Small intestine (tissue), 7 donors: ENCODE measurements at regions not wholly inside any gene's neighbourhood (a gene's known extent, or its start where the extent isn't known, plus 50 kb on each side); places are given as distances from the start of the nearest gene placed in this dataset.

Experiments
- DNase-seq, 2 donors: peaks; one replicate each; pipeline versions ENCODE4 v3.0.0 to v3.0.0-alpha.2; 2013
- FAIRE-seq: peaks from 2 replicates; lab custom pipeline; 2012; peaks lifted over from hg19 to GRCh38; lab: Jason Lieb, UNC
- H3K27ac ChIP-seq, 3 donors: one replicate each; pipeline ENCODE4 v1.5.1; 2013; ENCODE audit warnings: low read length in 2 of 3, mild to moderate bottlenecking in 2 of 3, control low read depth in 1 of 3, inconsistent platforms in 1 of 3, low read depth in 1 of 3, moderate library complexity in 1 of 3
- H3K27me3 ChIP-seq, 3 donors: one replicate each; pipeline ENCODE4 v1.6.1; 2013; ENCODE audit warnings: low read length in 3 of 3, inconsistent platforms in 1 of 3; ENCODE audit not compliant: control insufficient read depth in 3 of 3, insufficient read depth in 3 of 3
- H3K36me3 ChIP-seq, 3 donors: one replicate each; pipeline ENCODE4 v1.6.1; 2013; ENCODE audit warnings: low read length in 3 of 3, inconsistent platforms in 1 of 3, low read depth in 1 of 3, mild to moderate bottlenecking in 1 of 3, moderate library complexity in 1 of 3; ENCODE audit not compliant: control insufficient read depth in 3 of 3, insufficient read depth in 2 of 3
- H3K4me1 ChIP-seq, 3 donors: one replicate each; pipeline ENCODE4 v1.6.1; 2013; ENCODE audit warnings: low read length in 2 of 3, inconsistent platforms in 1 of 3, low read depth in 1 of 3, mild to moderate bottlenecking in 1 of 3, moderate library complexity in 1 of 3; ENCODE audit not compliant: control insufficient read depth in 3 of 3, insufficient read depth in 2 of 3
- H3K4me3 ChIP-seq, 3 donors: one replicate each; pipeline ENCODE4 v1.5.1; 2013; ENCODE audit warnings: low read length in 3 of 3, control low read depth in 1 of 3, inconsistent platforms in 1 of 3, low read depth in 1 of 3, mild to moderate bottlenecking in 1 of 3, moderate library complexity in 1 of 3
- H3K9me3 ChIP-seq, 2 donors: one replicate each; pipeline ENCODE4 v1.6.1; 2013; ENCODE audit warnings: low read depth in 1 of 2, low read length in 1 of 2; ENCODE audit not compliant: control insufficient read depth in 2 of 2, insufficient read depth in 1 of 2
- WGBS, 3 donors: extraction: QIAGEN DNeasy Blood & Tissue Kit; methylation state at CpG; one replicate each; pipeline ENCODE4 v1.1.7; 2013; 5-methylcytosine and 5-hydroxymethylcytosine counted together
- donor health status: healthy with polysubstance abuse.
- donor health status: control.
- donor health status: control.
- donor health status: Bipolar disorder and iron deficiency.
- donor health status: healthy.

GRCh38 chr5:135710045-135710675 lies 124.3 kb upstream of the SLC25A48 start:
- Histone ChIP-seq H3K27me3 (no peaks in the 10 kb centered on the region), H3K4me1 (peaks cover 0 to under 1% (median 0%) of the 10 kb centered on the region in 3 donors), H3K36me3 (no peaks in the 10 kb centered on the region), H3K27ac (no peak overlapping the region), H3K4me3 (no peak overlapping the region), H3K9me3 (peaks cover 0 to under 1% of the 10 kb centered on the region in 2 donors)
- FAIRE-seq: no peak
- DNase-seq: no peak
- 52 to 59% (median 57%) methylated on average over 5 of the region's 5 CpGs for WGBS, 3 donors

GRCh38 chr5:135709208-135709575 lies 125.3 kb upstream of the SLC25A48 start:
- Histone ChIP-seq H3K9me3 (no peaks in the 10 kb centered on the region), H3K36me3 (no peaks in the 10 kb centered on the region), H3K4me1 (peaks cover 0 to 2% (median 2%) of the 10 kb centered on the region in 3 donors), H3K27me3 (no peaks in the 10 kb centered on the region), H3K27ac (no peak overlapping the region), H3K4me3 (no peak overlapping the region)
- FAIRE-seq (no peak), DNase-seq (no peak)
- WGBS, 3 donors: 76 to 90% (median 89%) methylated on average over 3 of the region's 3 CpGs

- no peak for DNase-seq
- WGBS, 3 donors: 81 to 89% (median 87%) methylated on average over 3 of the region's 3 CpGs
- no peak for FAIRE-seq
These were observed 125.8 kb upstream of the SLC25A48 start for GRCh38 chr5:135708481-135709207.

GRCh38 chr5:135707302-135707701 lies 127.2 kb upstream of the SLC25A48 start:
- Histone ChIP-seq H3K27ac (no peak overlapping the region), H3K9me3 (no peaks in the 10 kb centered on the region), H3K36me3 (no peaks in the 10 kb centered on the region), H3K4me1 (peaks cover 0 to 3% (median 2%) of the 10 kb centered on the region in 3 donors), H3K27me3 (no peaks in the 10 kb centered on the region), H3K4me3 (no peak overlapping the region)
- DNase-seq: no peak
- FAIRE-seq: no peak
- WGBS, 3 donors: 95 to 98% (median 96%) methylated on average over 5 of the region's 5 CpGs

More at GRCh38 chr5:135708481-135709207, 125.8 kb upstream of the SLC25A48 start:
- Histone ChIP-seq H3K27ac (no peak overlapping the region), H3K9me3 (no peaks in the 10 kb centered on the region), H3K4me3 (no peak overlapping the region), H3K27me3 (no peaks in the 10 kb centered on the region), H3K36me3 (no peaks in the 10 kb centered on the region), H3K4me1 (peaks cover 0 to 3% (median 2%) of the 10 kb centered on the region in 3 donors)

GRCh38 chr5:135706893-135707292 lies 127.6 kb upstream of the SLC25A48 start:
- Histone ChIP-seq H3K27me3 (no peaks in the 10 kb centered on the region), H3K9me3 (no peaks in the 10 kb centered on the region), H3K36me3 (no peaks in the 10 kb centered on the region), H3K4me1 (peaks cover 0 to 3% (median 2%) of the 10 kb centered on the region in 3 donors), H3K27ac (no peak overlapping the region), H3K4me3 (no peak overlapping the region)
- DNase-seq: no peak
- no peak for FAIRE-seq
- 81 to 89% (median 83%) methylated on average over 4 of the region's 4 CpGs for WGBS, 3 donors

- no peak for FAIRE-seq
- 86 to 95% (median 89%) methylated on average over 8 of the region's 8 CpGs for WGBS, 3 donors
- DNase-seq: no peak
- Histone ChIP-seq H3K9me3 (no peaks in the 10 kb centered on the region), H3K27ac (peak overlapping the region in 1 of 3 donors; percentile 13), H3K4me1 (peaks cover 0 to 3% (median 2%) of the 10 kb centered on the region in 3 donors), H3K4me3 (no peak overlapping the region), H3K27me3 (no peaks in the 10 kb centered on the region), H3K36me3 (no peaks in the 10 kb centered on the region)
These were observed 127.7 kb upstream of the CXCL14 start for GRCh38 chr5:135706474-135706873.

GRCh38 chr5:135705941-135706466 lies 127.2 kb upstream of the CXCL14 start:
- Histone ChIP-seq H3K9me3 (no peaks in the 10 kb centered on the region), H3K4me1 (peaks cover 0 to 3% (median 2%) of the 10 kb centered on the region in 3 donors), H3K27me3 (no peaks in the 10 kb centered on the region), H3K4me3 (no peak overlapping the region), H3K27ac (peak overlapping the region in 2 of 3 donors; percentile 9 to 31), H3K36me3 (no peaks in the 10 kb centered on the region)
- no peak for FAIRE-seq
- WGBS, 3 donors: 9 to 56% (median 29%) methylated on average over 5 of the region's 5 CpGs
- peak in 1 of 2 donors; percentile 76 for DNase-seq

GRCh38 chr5:135705141-135705631 lies 126.4 kb upstream of the CXCL14 start:
- no peaks in the 10 kb centered on the region for H3K9me3 ChIP-seq
- DNase-seq: peak in 1 of 2 donors; percentile 72
- H3K4me1 ChIP-seq: peaks cover 0 to 3% (median 2%) of the 10 kb centered on the region in 3 donors
- H3K27ac ChIP-seq: peak overlapping the region in 1 of 3 donors; percentile 56
- WGBS, 3 donors: 35 to 53% (median 39%) methylated on average over 5 of the region's 5 CpGs
- no peak overlapping the region for H3K4me3 ChIP-seq
- no peak for FAIRE-seq
- no peaks in the 10 kb centered on the region for H3K36me3 ChIP-seq
- no peaks in the 10 kb centered on the region for H3K27me3 ChIP-seq
